IMR-90 (cell line): ENCODE measurements at regions not wholly inside any gene's neighbourhood (a gene's known extent, or its start where the extent isn't known, plus 50 kb on each side); places are given as distances from the start of the nearest gene placed in this dataset.

ENCODE experiments used
- BHLHE40 ChIP-seq: fragments of 150-350 bp; IDR thresholded peaks from 2 replicates; pipeline ENCODE4 v1.6.1; 2016; ENCODE audit warnings: mild to moderate bottlenecking, low read depth, low read length
- CEBPB ChIP-seq: IDR thresholded peaks from 2 replicates; pipeline ENCODE4 v1.6.1; 2012; ENCODE audit warnings: low read depth, low read length, improper control_type of control experiment
- CTCF ChIP-seq: conservative IDR thresholded peaks from 2 replicates; pipeline ENCODE4 v1.5.1; 2012; ENCODE audit warnings: mild to moderate bottlenecking, low read depth, low read length, improper control_type of control experiment
- MXI1 ChIP-seq: IDR thresholded peaks from 2 replicates; pipeline ENCODE4 v1.6.1; 2012; ENCODE audit warnings: low read depth, mild to moderate bottlenecking, low read length, moderate library complexity, borderline replicate concordance
- POLR2A ChIP-seq: IDR thresholded peaks from 2 replicates; pipeline ENCODE4 v1.6.1; 2012; ENCODE audit warnings: mild to moderate bottlenecking, low read depth, low read length
- RCOR1 ChIP-seq: IDR thresholded peaks from 2 replicates; pipeline ENCODE4 v1.6.1; 2012; ENCODE audit warnings: mild to moderate bottlenecking, low read length, improper control_type of control experiment; ENCODE audit not compliant: insufficient replicate concordance
- USF2 ChIP-seq: fragments of 150-350 bp; IDR thresholded peaks from 2 replicates; pipeline ENCODE4 v1.6.1; 2017; ENCODE audit warnings: mild to moderate bottlenecking, antibody characterized with exemption, low read length, low read depth

GRCh38 chr11:134558916-134559601, 147.0 kb upstream of the B3GAT1 start:
- TF ChIP-seq CTCF (no peak), MXI1 (no peak), BHLHE40 (no peak), POLR2A (no peak), CEBPB (no peak), RCOR1 (no peak), USF2 (no peak)
